Fibroblast of lung (primary cell): ENCODE measurements at regions not wholly inside any gene's neighbourhood (a gene's known extent, or its start where the extent isn't known, plus 50 kb on each side); places are given as distances from the start of the nearest gene placed in this dataset.
"Not testable (repeated sequence)": the region's sequence is repeated elsewhere in the genome, so short reads cannot be mapped to it uniquely, and the experiment has no call there.

Source experiments
- DNase-seq, 2 donors: peaks; one replicate each; pipeline versions ENCODE4 v3.0.0 to v3.0.0-alpha.2; 2010; ENCODE audit warnings: low read depth in 2 of 2
- H2AFZ ChIP-seq: 2 replicates; pipeline ENCODE4 v1.5.1; 2012; ENCODE audit warnings: low read length, control low read depth, inconsistent platforms
- H3K27ac ChIP-seq: 2 replicates; pipeline ENCODE4 v1.5.1; 2011; ENCODE audit warnings: low read length, control low read depth; ENCODE audit not compliant: insufficient read depth
- H3K27me3 ChIP-seq: 2 replicates; pipeline ENCODE4 v1.5.1; 2011; ENCODE audit warnings: mild to moderate bottlenecking, low read length; ENCODE audit not compliant: control insufficient read depth, insufficient read depth
- H3K36me3 ChIP-seq: 2 replicates; pipeline ENCODE4 v1.5.1; 2011; ENCODE audit warnings: low read length; ENCODE audit not compliant: control insufficient read depth, insufficient read depth
- H3K4me1 ChIP-seq: 2 replicates; pipeline ENCODE4 v1.5.1; 2011; ENCODE audit warnings: low read length; ENCODE audit not compliant: control insufficient read depth, insufficient read depth; ENCODE audit errors: extremely low read depth
- H3K4me2 ChIP-seq: 2 replicates; pipeline ENCODE4 v1.5.1; 2011; ENCODE audit warnings: low read length, control low read depth; ENCODE audit not compliant: insufficient read depth; ENCODE audit errors: extremely low read depth
- H3K4me3 ChIP-seq, 4 experiments: fragments of 200-600 bp in 1 of 4; sonication (generic) in 1 of 4; replicated peaks in 1 of 4; 2 replicates each; pipeline ENCODE4 v1.5.1; 2011 to 2016; ENCODE audit warnings: low read length in 4 of 4, low read depth in 3 of 4, mild to moderate bottlenecking in 3 of 4, control low read depth in 2 of 4, inconsistent platforms in 1 of 4, mixed read lengths in 1 of 4; ENCODE audit not compliant: insufficient read depth in 1 of 4; ENCODE audit errors: control extremely low read depth in 1 of 4
- H3K79me2 ChIP-seq: 2 replicates; pipeline ENCODE4 v1.5.1; 2012; ENCODE audit warnings: mild to moderate bottlenecking, low read length, inconsistent platforms; ENCODE audit not compliant: control insufficient read depth, insufficient read depth
- H3K9ac ChIP-seq: 2 replicates; pipeline ENCODE4 v1.5.1; 2011; ENCODE audit warnings: mild to moderate bottlenecking, low read length, control low read depth; ENCODE audit not compliant: insufficient read depth
- H3K9me3 ChIP-seq: 2 replicates; pipeline ENCODE4 v1.5.1; 2012; ENCODE audit warnings: low read depth, low read length; ENCODE audit not compliant: control insufficient read depth, insufficient read depth
- H4K20me1 ChIP-seq: 2 replicates; pipeline ENCODE4 v1.5.1; 2011; ENCODE audit warnings: low read length; ENCODE audit not compliant: control insufficient read depth, insufficient read depth; ENCODE audit errors: extremely low read depth
- EZH2 ChIP-seq: IDR thresholded peaks from 2 replicates; pipeline ENCODE4 v1.5.1; 2012; ENCODE audit warnings: low read length, control low read depth, mild to moderate bottlenecking; ENCODE audit errors: missing control alignments
- TF ChIP-seq, protein P1 (sequence below), 2 donors: IDR thresholded peaks in 1 of 2; conservative IDR thresholded peaks in 1 of 2; 1 replicate in 1 of 2; 2 replicates in 1 of 2; pipeline ENCODE4 v1.5.1; 2011 to 2012; ENCODE audit warnings: low read length in 2 of 2, control low read depth in 1 of 2, inconsistent platforms in 1 of 2, low read depth in 1 of 2, mild to moderate bottlenecking in 1 of 2

DNA sequence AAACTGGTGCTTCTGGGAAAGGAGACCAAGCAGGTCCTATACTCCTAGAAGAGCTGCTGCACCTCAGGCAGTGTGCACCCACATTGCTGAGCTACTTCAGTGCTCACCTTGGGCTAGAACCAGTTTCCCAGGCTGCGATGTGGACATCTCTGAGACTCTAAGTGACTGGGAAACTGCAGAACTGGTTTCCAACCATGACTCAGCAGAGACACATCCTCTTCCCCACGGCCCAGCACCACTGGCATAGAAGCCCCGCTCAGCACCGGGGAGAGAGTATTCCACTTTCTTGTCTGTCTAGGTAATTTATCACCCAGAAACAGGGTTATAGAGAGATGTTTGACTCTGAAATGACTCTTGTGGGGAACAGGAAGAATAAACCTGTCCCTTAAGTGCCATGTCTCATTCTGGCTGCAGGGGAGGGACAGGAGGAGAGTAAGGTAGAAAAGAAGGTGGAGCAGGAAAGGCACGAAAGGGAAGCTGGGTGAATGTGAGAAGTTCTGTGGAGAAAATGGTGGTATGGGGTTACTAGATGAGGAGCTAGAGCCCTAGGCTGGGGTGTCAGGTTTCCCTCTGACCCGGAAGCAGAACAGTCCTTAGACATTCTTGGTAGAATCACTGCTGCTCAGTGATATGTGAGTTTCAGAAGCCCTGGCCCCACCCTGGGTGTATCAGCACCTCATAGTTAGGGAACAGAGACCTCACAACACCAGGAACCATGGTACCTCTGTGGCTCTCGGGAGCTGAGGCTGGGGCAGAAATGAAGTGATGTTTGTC is 340.4 kb upstream of the NCAM1 start:
- no peak overlapping the region for H2AFZ ChIP-seq
- H3K4me2 ChIP-seq: no peak overlapping the region
- H3K36me3 ChIP-seq: no peaks in the 10 kb centered on the region
- no peaks in the 10 kb centered on the region for H4K20me1 ChIP-seq
- H3K79me2 ChIP-seq: no peaks in the 10 kb centered on the region
- no peaks in the 10 kb centered on the region for H3K4me1 ChIP-seq
- TF ChIP-seq EZH2: no peak
- TF ChIP-seq, protein P1, sequence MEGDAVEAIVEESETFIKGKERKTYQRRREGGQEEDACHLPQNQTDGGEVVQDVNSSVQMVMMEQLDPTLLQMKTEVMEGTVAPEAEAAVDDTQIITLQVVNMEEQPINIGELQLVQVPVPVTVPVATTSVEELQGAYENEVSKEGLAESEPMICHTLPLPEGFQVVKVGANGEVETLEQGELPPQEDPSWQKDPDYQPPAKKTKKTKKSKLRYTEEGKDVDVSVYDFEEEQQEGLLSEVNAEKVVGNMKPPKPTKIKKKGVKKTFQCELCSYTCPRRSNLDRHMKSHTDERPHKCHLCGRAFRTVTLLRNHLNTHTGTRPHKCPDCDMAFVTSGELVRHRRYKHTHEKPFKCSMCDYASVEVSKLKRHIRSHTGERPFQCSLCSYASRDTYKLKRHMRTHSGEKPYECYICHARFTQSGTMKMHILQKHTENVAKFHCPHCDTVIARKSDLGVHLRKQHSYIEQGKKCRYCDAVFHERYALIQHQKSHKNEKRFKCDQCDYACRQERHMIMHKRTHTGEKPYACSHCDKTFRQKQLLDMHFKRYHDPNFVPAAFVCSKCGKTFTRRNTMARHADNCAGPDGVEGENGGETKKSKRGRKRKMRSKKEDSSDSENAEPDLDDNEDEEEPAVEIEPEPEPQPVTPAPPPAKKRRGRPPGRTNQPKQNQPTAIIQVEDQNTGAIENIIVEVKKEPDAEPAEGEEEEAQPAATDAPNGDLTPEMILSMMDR (conservative IDR thresholded peaks at IDR 0.05 in 1 of 2, IDR thresholded peaks at IDR 0.05 in 1 of 2; ENCODE audit: low read depth in 1 of 2, low read length in 2 of 2): no peak
- H3K9ac ChIP-seq: no peak overlapping the region
- no peak overlapping the region for H3K4me3 ChIP-seq
- H3K27ac ChIP-seq: no peak overlapping the region
- H3K9me3 ChIP-seq: no peaks in the 10 kb centered on the region
- no peaks in the 10 kb centered on the region for H3K27me3 ChIP-seq
- DNase-seq: peak in 1 of 2 donors; percentile 45

DNA sequence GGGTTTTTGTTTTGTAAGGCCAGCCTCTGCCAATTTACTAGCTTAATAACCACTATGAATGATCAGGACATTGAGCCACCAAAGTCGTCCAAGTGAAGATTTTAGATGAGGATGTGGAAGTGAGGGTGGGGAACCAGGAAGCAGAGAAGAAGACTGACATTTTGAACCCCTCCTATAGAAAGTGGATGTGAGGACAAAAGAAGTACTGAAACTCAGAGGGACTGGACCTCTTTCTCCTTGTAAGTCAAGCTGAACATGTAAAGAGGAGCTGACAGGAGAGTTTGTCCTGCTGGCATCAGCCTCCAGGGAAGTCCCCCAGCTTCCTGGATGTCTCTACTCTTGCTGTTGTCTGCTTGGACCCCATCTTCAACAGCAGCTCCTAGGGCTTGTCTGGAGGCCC is 338.2 kb upstream of the NCAM1 start:
- no peak overlapping the region for H3K9ac ChIP-seq
- no peak for TF ChIP-seq EZH2
- TF ChIP-seq, protein P1 (conservative IDR thresholded peaks at IDR 0.05 in 1 of 2, IDR thresholded peaks at IDR 0.05 in 1 of 2; ENCODE audit: low read depth in 1 of 2, low read length in 2 of 2): no peak
- H3K4me3 ChIP-seq: no peak overlapping the region
- no peaks in the 10 kb centered on the region for H3K27me3 ChIP-seq
- H2AFZ ChIP-seq: no peak overlapping the region
- H3K9me3 ChIP-seq: no peaks in the 10 kb centered on the region
- no peak for DNase-seq
- H3K79me2 ChIP-seq: no peaks in the 10 kb centered on the region
- no peaks in the 10 kb centered on the region for H4K20me1 ChIP-seq
- H3K4me2 ChIP-seq: no peak overlapping the region
- H3K4me1 ChIP-seq: no peaks in the 10 kb centered on the region
- H3K36me3 ChIP-seq: no peaks in the 10 kb centered on the region
- no peak overlapping the region for H3K27ac ChIP-seq

DNA sequence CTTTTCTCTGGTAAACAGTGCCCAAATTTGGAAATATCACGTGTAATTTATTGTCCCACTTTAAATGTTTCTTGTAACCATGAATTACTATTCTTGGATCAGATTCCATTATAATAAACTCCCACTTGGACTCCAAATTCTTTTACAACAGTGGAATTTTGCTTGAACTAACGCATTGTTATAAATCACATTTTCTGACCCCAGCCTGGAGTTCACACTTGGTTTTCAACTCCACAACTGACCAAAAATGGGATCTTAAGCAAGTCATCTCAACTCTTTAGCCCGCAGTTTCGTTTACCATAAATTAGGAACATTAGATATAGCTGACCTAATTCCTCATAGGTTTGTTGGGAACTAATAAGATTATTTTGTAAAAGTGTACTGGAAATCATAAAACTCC is 336.8 kb upstream of the NCAM1 start:
- no peaks in the 10 kb centered on the region for H3K79me2 ChIP-seq

GRCh38 chr11:112624971-112625370 is 336.2 kb upstream of the NCAM1 start:
- DNase-seq, H3K4me2 ChIP-seq, H3K4me3 ChIP-seq, H4K20me1 ChIP-seq, H3K9me3 ChIP-seq, H3K36me3 ChIP-seq, H3K9ac ChIP-seq, H3K27me3 ChIP-seq, H3K4me1 ChIP-seq, H2AFZ ChIP-seq, H3K79me2 ChIP-seq, H3K27ac ChIP-seq: not testable (repeated sequence)

More for the DNA sequence above, 336.8 kb upstream of the NCAM1 start:
- Histone ChIP-seq H3K36me3 (no peaks in the 10 kb centered on the region), H3K4me2 (no peak overlapping the region), H3K4me1 (no peaks in the 10 kb centered on the region), H3K9ac (no peak overlapping the region), H3K27me3 (no peaks in the 10 kb centered on the region), H4K20me1 (no peaks in the 10 kb centered on the region), H3K27ac (no peak overlapping the region), H3K4me3 (no peak overlapping the region), H3K9me3 (no peaks in the 10 kb centered on the region), H2AFZ (no peak overlapping the region)
- no peak for TF ChIP-seq EZH2
- TF ChIP-seq, protein P1 (conservative IDR thresholded peaks at IDR 0.05 in 1 of 2, IDR thresholded peaks at IDR 0.05 in 1 of 2; ENCODE audit: low read depth in 1 of 2, low read length in 2 of 2): no peak
- DNase-seq: no peak
